Colonic mucosa (tissue), 4 donors: ENCODE measurements at regions not wholly inside any gene's neighbourhood (a gene's known extent, or its start where the extent isn't known, plus 50 kb on each side); places are given as distances from the start of the nearest gene placed in this dataset.

Experiments used
- DNase-seq: peaks from one replicate; pipeline ENCODE4 v3.0.0-alpha.2; 2020
- H3K27ac ChIP-seq: fragments of 200-600 bp; one replicate; pipeline ENCODE4 v1.8.0; 2021
- H3K27me3 ChIP-seq: fragments of 200-600 bp; one replicate; pipeline ENCODE4 v1.8.0; 2021
- H3K36me3 ChIP-seq: fragments of 200-600 bp; one replicate; pipeline ENCODE4 v1.8.0; 2021
- H3K4me1 ChIP-seq: fragments of 200-600 bp; one replicate; pipeline ENCODE4 v1.8.0; 2021; ENCODE audit warnings: mild to moderate bottlenecking
- H3K4me3 ChIP-seq: fragments of 200-600 bp; one replicate; pipeline ENCODE4 v1.8.0; 2021
- H3K9ac ChIP-seq, 2 donors: one replicate each; pipeline ENCODE4 v1.7.0; 2013; ENCODE audit warnings: control low read depth in 2 of 2, low read depth in 2 of 2, low read length in 2 of 2
- H3K9me3 ChIP-seq: fragments of 200-600 bp; one replicate; pipeline ENCODE4 v1.8.0; 2021
- CTCF ChIP-seq: fragments of 200-600 bp; IDR thresholded peaks from one replicate; pipeline ENCODE4 v1.8.0; 2022; ENCODE audit warnings: antibody characterized with exemption, mild to moderate bottlenecking
- intact Hi-C: fragments of 100-400 bp; cut with DNase I; formaldehyde crosslinking; loops from one replicate; pipeline ENCODE4 v1.14.1; 2022
- donor health status: healthy.
- donor health status: DM: no; HTN: no; CAD: no.
- donor health status: DM: no; HTN: no; CAD: no.

DNA sequence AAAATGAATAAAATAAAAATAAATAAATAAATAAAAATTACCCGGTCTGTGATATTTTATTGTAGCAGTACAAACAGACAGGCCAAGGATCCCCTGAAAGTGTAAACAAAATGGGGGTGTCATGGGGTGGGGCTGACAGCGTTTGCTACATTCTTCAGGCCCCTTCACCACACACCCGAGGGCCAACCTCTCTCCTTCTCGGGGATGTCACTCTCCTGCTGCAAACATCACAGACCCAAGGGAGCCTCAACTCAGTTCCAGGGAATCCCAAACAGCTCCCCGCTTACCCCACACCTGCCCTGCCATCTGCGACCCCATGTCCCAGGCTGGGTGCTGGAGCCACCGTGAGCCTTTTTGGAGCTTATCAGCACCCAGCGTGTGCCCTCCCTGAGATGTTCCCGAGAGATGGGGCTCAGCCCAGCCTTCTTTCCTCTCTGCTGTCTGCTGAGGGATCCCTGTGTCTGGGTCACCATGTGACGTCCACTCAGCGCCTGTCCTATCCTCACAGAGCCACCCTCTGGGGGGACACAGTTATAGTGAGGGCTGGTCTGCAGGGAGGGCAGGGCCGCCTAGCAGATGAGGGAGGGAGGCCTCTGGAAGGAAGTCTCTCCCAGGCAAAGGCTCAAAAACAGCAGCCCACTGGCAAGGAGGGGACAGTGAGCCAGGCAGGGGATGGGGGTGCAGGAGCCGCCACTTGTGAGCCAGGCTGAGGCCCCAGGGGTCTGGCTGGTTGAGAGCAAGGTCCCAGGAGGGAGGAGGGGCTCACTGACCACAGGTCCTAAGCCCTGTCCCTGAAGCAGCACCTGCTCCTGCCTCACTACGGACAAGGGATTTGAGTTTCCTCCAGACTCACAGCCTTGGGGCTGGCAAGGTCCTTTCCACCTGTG lies 1041.6 kb downstream of the BRD1 start:
- Histone ChIP-seq H3K27me3 (no peaks in the 10 kb centered on the region), H3K36me3 (no peaks in the 10 kb centered on the region), H3K4me1 (no peaks in the 10 kb centered on the region), H3K9ac (no peak overlapping the region), H3K4me3 (no peak overlapping the region), H3K27ac (no peak overlapping the region), H3K9me3 (no peaks in the 10 kb centered on the region)
- intact Hi-C loops: no loop called here
- no peak for TF ChIP-seq CTCF
- no peak for DNase-seq

- Histone ChIP-seq H3K27ac (no peak overlapping the region), H3K9ac (no peak overlapping the region), H3K4me1 (no peaks in the 10 kb centered on the region), H3K27me3 (no peaks in the 10 kb centered on the region), H3K9me3 (no peaks in the 10 kb centered on the region), H3K36me3 (no peaks in the 10 kb centered on the region), H3K4me3 (no peak overlapping the region)
- no peak for TF ChIP-seq CTCF
- intact Hi-C loops: no loop called here
- DNase-seq: no peak
Measured at GRCh38 chr22:48784701-48785503, 1042.8 kb downstream of the BRD1 start.

- Histone ChIP-seq H3K9me3 (no peaks in the 10 kb centered on the region), H3K9ac (no peak overlapping the region), H3K4me3 (no peak overlapping the region), H3K27ac (no peak overlapping the region), H3K4me1 (no peaks in the 10 kb centered on the region), H3K36me3 (no peaks in the 10 kb centered on the region), H3K27me3 (no peaks in the 10 kb centered on the region)
- intact Hi-C loops: no loop called here
- no peak for DNase-seq
- TF ChIP-seq CTCF: no peak
Measured at GRCh38 chr22:48783821-48784266, 1043.8 kb downstream of the BRD1 start.

GRCh38 chr22:48782811-48783511 lies 1044.7 kb downstream of the BRD1 start:
- DNase-seq: no peak

More at GRCh38 chr22:48782811-48783511, 1044.7 kb downstream of the BRD1 start:
- H3K4me3 ChIP-seq: no peak overlapping the region
- intact Hi-C loops: no loop called here
- no peak for TF ChIP-seq CTCF
- no peaks in the 10 kb centered on the region for H3K36me3 ChIP-seq
- no peaks in the 10 kb centered on the region for H3K4me1 ChIP-seq
- H3K9me3 ChIP-seq: no peaks in the 10 kb centered on the region
- H3K27ac ChIP-seq: no peak overlapping the region
- H3K9ac ChIP-seq: no peak overlapping the region
- H3K27me3 ChIP-seq: no peaks in the 10 kb centered on the region
